GM06990 (cell line): ENCODE measurements at regions not wholly inside any gene's neighbourhood (a gene's known extent, or its start where the extent isn't known, plus 50 kb on each side); places are given as distances from the start of the nearest gene placed in this dataset.

ENCODE experiments used
- DNase-seq: peaks from one replicate; pipeline ENCODE4 v3.0.0-alpha.2; 2011; ENCODE audit not compliant: insufficient read length; ENCODE audit errors: extremely low read depth
- H3K27me3 ChIP-seq: replicated peaks from 2 replicates; pipeline ENCODE4 v1.6.0; 2011; ENCODE audit warnings: low read length; ENCODE audit not compliant: control insufficient read depth, insufficient read depth
- H3K36me3 ChIP-seq: 2 replicates; pipeline ENCODE4 v1.5.1; 2011; ENCODE audit warnings: low read length; ENCODE audit not compliant: control insufficient read depth, insufficient read depth
- H3K4me3 ChIP-seq: replicated peaks from 2 replicates; pipeline ENCODE4 v1.5.1; 2011; ENCODE audit warnings: low read depth, mild to moderate bottlenecking, control low read depth, low read length
- CTCF ChIP-seq: IDR thresholded peaks from 2 replicates; pipeline ENCODE4 v1.5.1; 2011; ENCODE audit warnings: low read length, control low read depth, mild to moderate bottlenecking, inconsistent platforms; ENCODE audit not compliant: insufficient read depth, poor library complexity, severe bottlenecking

DNA sequence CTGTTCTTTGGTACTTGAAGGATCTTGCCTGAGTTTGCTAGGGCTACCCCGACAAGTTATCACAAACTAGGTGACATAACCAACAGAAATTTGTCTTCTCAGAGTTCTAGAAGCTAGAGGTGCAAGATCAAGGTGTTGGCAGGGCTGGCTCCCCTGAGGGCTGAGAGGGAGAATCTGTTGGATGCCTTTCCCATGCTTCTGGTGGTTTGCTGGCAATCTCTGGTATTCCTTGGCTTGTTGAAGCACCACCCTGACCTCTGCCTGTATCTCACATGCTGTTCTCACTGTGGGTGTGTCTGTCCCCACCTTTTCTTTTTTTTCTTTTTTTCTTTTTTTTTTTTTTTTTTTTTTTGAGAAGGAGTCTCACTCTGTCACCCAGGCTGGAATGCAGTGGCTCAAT, 81.2 kb downstream of the VCPKMT start:
- no peaks in the 10 kb centered on the region for H3K36me3 ChIP-seq
- no peak for DNase-seq
- H3K4me3 ChIP-seq: no peak overlapping the region
- no peak for TF ChIP-seq CTCF
- no peaks in the 10 kb centered on the region for H3K27me3 ChIP-seq

DNA sequence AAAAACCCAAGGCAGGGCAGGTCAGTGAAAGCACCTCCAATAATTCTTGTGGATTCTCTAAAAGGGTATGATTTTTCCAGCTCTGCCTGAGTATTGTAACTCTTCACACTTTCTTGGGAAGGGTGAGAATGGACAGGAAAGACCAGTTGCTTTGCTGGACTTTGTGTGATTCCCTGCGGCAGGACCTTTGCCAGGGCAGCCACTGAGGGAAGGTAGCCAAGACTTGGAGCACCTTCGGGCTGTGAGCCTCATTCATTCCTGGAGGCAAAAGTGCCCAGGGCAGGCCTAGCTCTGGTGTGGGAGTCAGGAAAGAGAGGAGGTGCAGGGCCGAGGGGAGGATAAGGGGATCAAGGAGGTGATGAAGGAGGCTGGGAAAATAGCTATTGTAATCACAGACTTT, 80.2 kb downstream of the VCPKMT start:
- no peak for DNase-seq
- no peaks in the 10 kb centered on the region for H3K27me3 ChIP-seq
- no peak for TF ChIP-seq CTCF

DNA sequence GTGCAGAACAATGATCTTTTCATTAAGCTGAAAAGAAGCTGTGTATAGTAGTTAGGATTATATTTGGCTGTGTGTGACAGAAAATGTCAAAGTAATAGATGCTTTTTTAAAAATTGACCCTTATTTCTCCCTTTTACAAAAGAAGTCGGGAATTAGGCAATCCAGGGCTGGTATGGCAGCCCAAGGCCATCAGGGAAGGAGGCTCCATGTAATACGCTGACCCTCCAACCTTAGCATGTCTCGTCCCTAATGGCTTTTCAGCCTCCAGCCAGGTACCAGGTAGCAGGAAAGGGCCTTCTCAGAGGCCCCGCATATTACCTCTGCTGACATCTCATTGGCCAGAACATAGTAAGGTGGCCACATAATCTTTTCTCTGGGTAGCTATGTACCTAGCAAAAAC, 79.7 kb downstream of the VCPKMT start:
- no peaks in the 10 kb centered on the region for H3K36me3 ChIP-seq
- no peak for TF ChIP-seq CTCF
- H3K27me3 ChIP-seq: no peaks in the 10 kb centered on the region

More for the DNA sequence above, 80.2 kb downstream of the VCPKMT start:
- H3K36me3 ChIP-seq: no peaks in the 10 kb centered on the region
- H3K4me3 ChIP-seq: no peak overlapping the region

DNA sequence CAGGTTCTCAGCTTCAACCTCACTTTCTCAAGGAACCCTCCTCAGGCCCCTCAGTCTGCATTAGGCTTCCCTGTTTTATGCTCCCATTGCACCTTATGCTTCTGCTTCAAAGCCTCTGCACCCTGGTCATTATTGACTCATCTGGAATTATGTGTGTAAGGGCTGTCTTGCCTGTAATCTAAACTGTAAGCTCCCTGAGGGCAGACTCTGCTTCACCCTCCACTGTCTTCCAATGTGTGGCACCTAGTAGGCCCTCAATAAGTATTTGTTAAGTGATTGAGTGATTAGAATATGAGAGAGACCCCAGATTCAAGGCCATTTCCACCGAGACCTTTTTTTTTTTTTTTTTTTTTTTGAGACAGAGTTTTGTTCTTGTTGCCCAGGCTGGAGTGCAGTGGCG, 79.1 kb downstream of the VCPKMT start:
- no peak overlapping the region for H3K4me3 ChIP-seq
- no peaks in the 10 kb centered on the region for H3K36me3 ChIP-seq
- H3K27me3 ChIP-seq: no peaks in the 10 kb centered on the region
- TF ChIP-seq CTCF: no peak
- DNase-seq: no peak

More for the DNA sequence above, 79.7 kb downstream of the VCPKMT start:
- no peak overlapping the region for H3K4me3 ChIP-seq
- DNase-seq: no peak

DNA sequence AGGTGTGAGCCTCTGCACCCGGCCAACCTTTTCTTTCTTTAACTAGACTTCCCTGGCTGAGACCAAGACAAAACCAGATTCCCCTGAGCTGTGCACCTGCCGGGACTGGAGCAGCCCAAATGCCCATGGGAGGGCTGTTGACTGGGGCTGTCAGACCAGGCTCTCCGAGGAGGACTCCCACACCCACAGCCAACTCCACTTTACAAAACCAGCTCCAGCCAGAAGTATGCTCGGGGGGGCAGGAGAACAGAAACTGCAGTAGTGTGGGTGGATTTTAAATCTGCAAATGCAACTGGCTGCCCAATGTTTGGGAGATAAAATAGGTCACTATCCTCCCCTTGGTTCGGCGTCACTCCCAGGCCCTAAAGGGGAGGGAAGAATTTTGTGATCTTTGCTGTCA, 78.5 kb downstream of the VCPKMT start:
- H3K4me3 ChIP-seq: no peak overlapping the region
- DNase-seq: peak; percentile 52
- H3K27me3 ChIP-seq: no peaks in the 10 kb centered on the region
- H3K36me3 ChIP-seq: no peaks in the 10 kb centered on the region
- TF ChIP-seq CTCF: no peak

DNA sequence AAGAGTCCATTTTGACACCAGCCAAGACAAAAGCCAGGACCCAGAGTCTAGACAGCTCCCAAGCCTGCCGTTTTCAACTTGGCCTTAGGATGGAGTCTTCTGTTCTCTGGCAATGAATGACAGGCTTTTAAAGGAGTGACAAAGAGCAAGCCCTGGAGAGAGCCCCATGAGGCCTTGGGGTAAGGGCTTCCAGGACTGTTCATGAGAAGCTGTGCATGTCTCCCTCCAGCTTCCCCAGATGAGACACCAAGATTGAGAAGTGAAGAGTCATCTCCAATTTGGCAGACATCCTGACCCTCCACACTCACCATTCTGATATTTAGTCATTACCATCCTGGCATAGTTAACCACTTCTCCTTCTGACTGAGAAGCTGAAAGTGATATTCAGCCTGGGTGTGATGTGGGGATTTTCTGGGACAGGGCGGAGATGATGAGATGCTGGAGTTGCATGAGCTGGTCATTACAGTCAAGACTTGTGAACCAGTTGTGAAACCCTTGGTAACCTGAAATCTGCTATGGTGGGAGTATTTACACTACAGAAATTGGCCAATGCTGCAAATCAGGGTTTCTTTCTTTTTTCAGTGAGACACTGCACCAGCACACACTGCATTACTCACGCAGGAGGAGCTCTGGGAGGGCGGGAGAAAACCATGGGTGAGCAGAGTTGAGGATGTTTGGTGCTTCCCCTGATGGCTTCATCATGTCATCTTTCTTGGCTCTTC, 77.8 kb downstream of the VCPKMT start:
- no peak overlapping the region for H3K4me3 ChIP-seq
- TF ChIP-seq CTCF: peak; percentile 24
- peak; percentile 87 for DNase-seq
- H3K36me3 ChIP-seq: no peaks in the 10 kb centered on the region
- no peaks in the 10 kb centered on the region for H3K27me3 ChIP-seq
